Uterus (tissue), 3 donors: ENCODE measurements at regions not wholly inside any gene's neighbourhood (a gene's known extent, or its start where the extent isn't known, plus 50 kb on each side); places are given as distances from the start of the nearest gene placed in this dataset.

ENCODE experiments used
- DNase-seq, 2 donors: peaks; one replicate each; pipeline ENCODE4 v3.0.0-alpha.2; 2019 to 2020
- H3K27ac ChIP-seq, 2 donors: fragments of 200-600 bp; sonication (generic); 1 replicate in 1 of 2; 2 replicates in 1 of 2; pipeline ENCODE4 v1.5.1; 2016 to 2018
- H3K27me3 ChIP-seq, 2 donors: fragments of 200-600 bp; sonication (generic); one replicate each; pipeline ENCODE4 v1.5.1; 2018 to 2019; ENCODE audit warnings: control low read depth in 1 of 2
- H3K36me3 ChIP-seq, 2 donors: fragments of 200-600 bp; sonication (generic); one replicate each; pipeline ENCODE4 v1.5.1; 2019; ENCODE audit warnings: control low read depth in 1 of 2
- H3K4me1 ChIP-seq, 2 donors: fragments of 200-600 bp; sonication (generic); one replicate each; pipeline ENCODE4 v1.5.1; 2018 to 2019; ENCODE audit warnings: control low read depth in 1 of 2
- H3K4me3 ChIP-seq, 2 donors: fragments of 200-600 bp; sonication (generic); 1 replicate in 1 of 2; 2 replicates in 1 of 2; pipeline ENCODE4 v1.5.1; 2018 to 2019; ENCODE audit warnings: mild to moderate bottlenecking in 1 of 2
- H3K9me3 ChIP-seq, 2 donors: fragments of 200-600 bp; sonication (generic); one replicate each; pipeline ENCODE4 v1.5.1; 2019; ENCODE audit warnings: control low read depth in 1 of 2
- CTCF ChIP-seq, 4 experiments: fragments of 200-600 bp in 2 of 4; fragments of 450-650 bp in 2 of 4; sonication (generic) in 2 of 4; IDR thresholded peaks; one replicate each; pipeline ENCODE4 v1.5.1; 2016 to 2019; ENCODE audit warnings: antibody characterized with exemption in 4 of 4, mild to moderate bottlenecking in 2 of 4, moderate library complexity in 1 of 4
- POLR2A ChIP-seq, 2 donors: fragments of 450-650 bp; IDR thresholded peaks; one replicate each; pipeline ENCODE4 v1.6.1; 2016; ENCODE audit warnings: antibody characterized with exemption in 2 of 2, mild to moderate bottlenecking in 1 of 2, moderate library complexity in 1 of 2
- intact Hi-C: fragments of 100-400 bp; cut with DNase I; formaldehyde crosslinking; loops from one replicate; pipeline ENCODE4 v1.15.1; 2023; ENCODE audit warnings: low total_unique reads
- donor health status: DM: yes; HTN: yes; CAD: no.

- no peaks in the 10 kb centered on the region for H3K4me1 ChIP-seq
- TF ChIP-seq POLR2A (IDR thresholded peaks at IDR 0.05) (no peak), CTCF (IDR thresholded peaks at IDR 0.05) (no peak)
- intact Hi-C loops = no loop called here
Observed at GRCh38 chr14:58942516-58942915, 246.0 kb upstream of the DAAM1 start.

GRCh38 chr14:58944343-58944967 is 244.0 kb upstream of the DAAM1 start:
- intact Hi-C loops = no loop called here
- no peak for DNase-seq
- TF ChIP-seq CTCF (IDR thresholded peaks at IDR 0.05) (no peak), POLR2A (IDR thresholded peaks at IDR 0.05) (no peak)

More at GRCh38 chr14:58942516-58942915, 246.0 kb upstream of the DAAM1 start:
- H3K36me3 ChIP-seq = no peaks in the 10 kb centered on the region
- H3K4me3 ChIP-seq = no peak overlapping the region
- H3K9me3 ChIP-seq = no peaks in the 10 kb centered on the region
- H3K27ac ChIP-seq = no peak overlapping the region
- no peaks in the 10 kb centered on the region for H3K27me3 ChIP-seq
- DNase-seq = no peak

GRCh38 chr14:58944968-58945356 is 243.5 kb upstream of the DAAM1 start:
- no peaks in the 10 kb centered on the region for H3K9me3 ChIP-seq
- no peak for DNase-seq
- H3K27me3 ChIP-seq = no peaks in the 10 kb centered on the region
- intact Hi-C loops = no loop called here
- no peak overlapping the region for H3K4me3 ChIP-seq
- TF ChIP-seq POLR2A (IDR thresholded peaks at IDR 0.05) (no peak), CTCF (IDR thresholded peaks at IDR 0.05) (no peak)
- H3K27ac ChIP-seq = no peak overlapping the region
- H3K36me3 ChIP-seq = no peaks in the 10 kb centered on the region
- no peaks in the 10 kb centered on the region for H3K4me1 ChIP-seq

More at GRCh38 chr14:58944343-58944967, 244.0 kb upstream of the DAAM1 start:
- no peaks in the 10 kb centered on the region for H3K4me1 ChIP-seq
- no peaks in the 10 kb centered on the region for H3K27me3 ChIP-seq
- no peak overlapping the region for H3K27ac ChIP-seq
- H3K4me3 ChIP-seq = no peak overlapping the region
- no peaks in the 10 kb centered on the region for H3K36me3 ChIP-seq
- H3K9me3 ChIP-seq = no peaks in the 10 kb centered on the region

- H3K9me3 ChIP-seq = no peaks in the 10 kb centered on the region
- intact Hi-C loops = no loop called here
- DNase-seq = no peak
- no peak overlapping the region for H3K27ac ChIP-seq
- no peaks in the 10 kb centered on the region for H3K27me3 ChIP-seq
- no peak for TF ChIP-seq POLR2A (IDR thresholded peaks at IDR 0.05)
- TF ChIP-seq CTCF (IDR thresholded peaks at IDR 0.05) = no peak
- no peaks in the 10 kb centered on the region for H3K36me3 ChIP-seq
- H3K4me3 ChIP-seq = no peak overlapping the region
- H3K4me1 ChIP-seq = no peaks in the 10 kb centered on the region
Observed at GRCh38 chr14:58946431-58946830, 242.0 kb upstream of the DAAM1 start.

GRCh38 chr14:58947156-58947555 is 241.3 kb upstream of the DAAM1 start:
- intact Hi-C loops = no loop called here
- DNase-seq = no peak

More at GRCh38 chr14:58947156-58947555, 241.3 kb upstream of the DAAM1 start:
- H3K27me3 ChIP-seq = no peaks in the 10 kb centered on the region
- no peaks in the 10 kb centered on the region for H3K9me3 ChIP-seq
- TF ChIP-seq CTCF (IDR thresholded peaks at IDR 0.05) = no peak
- TF ChIP-seq POLR2A (IDR thresholded peaks at IDR 0.05) = no peak
- H3K4me3 ChIP-seq = no peak overlapping the region
- H3K4me1 ChIP-seq = no peaks in the 10 kb centered on the region
- no peak overlapping the region for H3K27ac ChIP-seq
- H3K36me3 ChIP-seq = no peaks in the 10 kb centered on the region
